Neural cell (in vitro differentiated cells): ENCODE measurements at regions not wholly inside any gene's neighbourhood (a gene's known extent, or its start where the extent isn't known, plus 50 kb on each side); places are given as distances from the start of the nearest gene placed in this dataset.

ENCODE experiments used
- EZH2 ChIP-seq: fragments of 200-600, 300-800 bp; shearing (Covaris generic), sonication (generic); IDR thresholded peaks from 2 replicates; pipeline ENCODE4 v1.6.1; 2014; ENCODE audit warnings: antibody characterized with exemption, low read length, borderline replicate concordance, mild to moderate bottlenecking; ENCODE audit not compliant: insufficient read depth, poor library complexity, severe bottlenecking
- TF ChIP-seq, protein P1 (sequence below): fragments of 450-650 bp; IDR thresholded peaks from 2 replicates; pipeline ENCODE4 v1.5.1; 2014; ENCODE audit warnings: antibody characterized with exemption, mild to moderate bottlenecking, moderate library complexity; ENCODE audit not compliant: poor library complexity, severe bottlenecking

- no peak for TF ChIP-seq EZH2
- TF ChIP-seq, protein P1, sequence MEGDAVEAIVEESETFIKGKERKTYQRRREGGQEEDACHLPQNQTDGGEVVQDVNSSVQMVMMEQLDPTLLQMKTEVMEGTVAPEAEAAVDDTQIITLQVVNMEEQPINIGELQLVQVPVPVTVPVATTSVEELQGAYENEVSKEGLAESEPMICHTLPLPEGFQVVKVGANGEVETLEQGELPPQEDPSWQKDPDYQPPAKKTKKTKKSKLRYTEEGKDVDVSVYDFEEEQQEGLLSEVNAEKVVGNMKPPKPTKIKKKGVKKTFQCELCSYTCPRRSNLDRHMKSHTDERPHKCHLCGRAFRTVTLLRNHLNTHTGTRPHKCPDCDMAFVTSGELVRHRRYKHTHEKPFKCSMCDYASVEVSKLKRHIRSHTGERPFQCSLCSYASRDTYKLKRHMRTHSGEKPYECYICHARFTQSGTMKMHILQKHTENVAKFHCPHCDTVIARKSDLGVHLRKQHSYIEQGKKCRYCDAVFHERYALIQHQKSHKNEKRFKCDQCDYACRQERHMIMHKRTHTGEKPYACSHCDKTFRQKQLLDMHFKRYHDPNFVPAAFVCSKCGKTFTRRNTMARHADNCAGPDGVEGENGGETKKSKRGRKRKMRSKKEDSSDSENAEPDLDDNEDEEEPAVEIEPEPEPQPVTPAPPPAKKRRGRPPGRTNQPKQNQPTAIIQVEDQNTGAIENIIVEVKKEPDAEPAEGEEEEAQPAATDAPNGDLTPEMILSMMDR: no peak
Measured at GRCh38 chr21:20943561-20943997, 54.6 kb upstream of the NCAM2 start.
